Islet of Langerhans (tissue), 1 donor: ENCODE measurements at regions not wholly inside any gene's neighbourhood (a gene's known extent, or its start where the extent isn't known, plus 50 kb on each side); places are given as distances from the start of the nearest gene placed in this dataset.

ENCODE experiments used
- FAIRE-seq: peaks from one replicate; lab custom pipeline; 2011; peaks lifted over from hg19 to GRCh38; lab: Jason Lieb, UNC

GRCh38 chr20:51335329-51335841 lies 207.1 kb downstream of the NFATC2 start:
- FAIRE-seq, result no peak

DNA sequence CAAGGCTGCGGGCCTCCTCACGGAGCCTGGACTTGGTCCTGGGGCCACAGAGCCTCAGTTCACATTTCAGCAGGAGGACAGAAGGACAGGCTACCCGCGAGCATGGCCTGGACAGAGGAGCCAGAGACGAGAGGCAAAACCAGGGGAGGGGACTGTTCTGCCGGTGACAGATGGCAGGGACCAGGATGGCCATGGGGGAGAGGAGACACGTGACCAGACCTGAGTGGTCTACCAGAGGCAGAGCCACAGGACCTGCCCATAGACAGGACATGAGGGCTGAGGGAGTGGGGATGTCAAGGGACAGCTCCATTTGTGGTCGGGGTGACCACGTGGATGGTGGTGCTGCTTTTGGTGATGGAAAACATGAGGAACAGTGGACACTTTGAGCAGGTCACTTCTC lies 207.9 kb downstream of the NFATC2 start:
- FAIRE-seq, result no peak

- FAIRE-seq, result no peak
Measured at GRCh38 chr20:51333971-51334370, 208.5 kb downstream of the NFATC2 start.

DNA sequence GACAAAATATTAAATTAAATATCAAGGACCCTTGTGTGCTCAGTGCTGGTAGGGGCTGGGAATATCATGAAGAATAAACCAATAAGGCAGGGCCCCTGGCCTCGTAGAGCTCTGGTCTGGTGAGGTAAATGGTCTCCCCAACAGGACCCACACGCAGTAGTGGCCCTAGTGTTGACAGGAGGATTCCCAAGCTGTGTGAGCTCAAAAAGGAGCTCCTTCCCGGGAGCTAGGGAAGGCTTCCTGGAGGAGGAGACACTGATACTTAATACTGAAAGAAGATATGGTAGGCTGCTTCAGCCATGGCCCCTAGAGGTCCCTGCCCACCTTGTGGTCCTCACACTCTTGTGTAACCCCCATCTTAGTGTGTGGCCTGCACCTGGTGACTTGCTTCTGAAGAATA lies 209.1 kb downstream of the NFATC2 start:
- no peak for FAIRE-seq

- no peak for FAIRE-seq
Measured at GRCh38 chr20:51331481-51331880, 211.0 kb downstream of the NFATC2 start.

DNA sequence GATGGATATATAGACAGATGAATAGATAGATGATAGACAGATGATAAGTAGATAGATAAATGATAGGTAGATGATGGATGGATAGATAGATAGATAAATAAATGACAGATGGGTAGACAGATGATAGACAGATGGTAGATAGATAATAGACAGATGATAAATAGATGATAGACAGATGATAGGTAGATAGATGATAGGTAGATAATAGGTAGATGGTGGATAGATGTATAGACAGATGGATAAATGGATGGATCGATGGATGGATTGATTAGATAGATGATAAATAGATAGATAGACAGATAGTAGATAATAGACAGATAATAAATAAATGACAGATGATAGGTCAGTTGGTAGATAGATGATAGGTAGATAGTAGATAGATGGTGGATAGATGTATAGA lies 212.7 kb downstream of the NFATC2 start:
- FAIRE-seq, result no peak

GRCh38 chr20:51327251-51327841 lies 215.2 kb downstream of the NFATC2 start:
- FAIRE-seq, result no peak

DNA sequence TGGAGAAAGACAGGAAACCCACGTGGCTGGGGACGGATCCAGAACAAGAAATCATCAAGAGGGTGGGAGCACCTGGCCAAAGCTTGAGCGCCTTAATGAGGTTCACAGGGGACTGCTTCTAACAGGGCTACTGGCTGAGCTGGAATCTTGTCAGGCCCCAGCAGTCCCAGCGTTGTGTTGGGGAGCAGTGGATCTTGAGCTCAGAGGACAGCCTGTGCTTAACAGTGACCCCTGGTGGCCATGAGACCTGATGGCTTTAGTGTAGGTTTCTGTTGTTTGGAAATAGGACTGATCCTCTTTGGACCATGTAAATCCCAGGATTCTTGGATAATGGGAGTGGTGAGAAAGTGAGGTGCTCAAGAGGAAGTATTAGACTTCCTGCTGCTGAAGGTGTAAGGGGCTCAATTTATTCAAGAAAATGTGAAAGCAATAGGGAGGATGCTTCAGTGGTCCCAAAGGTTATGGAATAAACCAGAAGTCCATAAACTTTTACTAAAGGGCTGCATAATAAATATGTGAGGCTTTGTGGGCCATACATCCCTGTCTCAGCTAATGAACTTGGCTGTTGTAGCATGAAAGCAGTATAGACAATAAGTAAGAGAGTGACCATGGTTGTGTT lies 216.2 kb downstream of the NFATC2 start:
- FAIRE-seq, result no peak

- FAIRE-seq, result no peak
Measured at GRCh38 chr20:51322164-51322707, 220.3 kb downstream of the NFATC2 start.

- FAIRE-seq, result no peak
Measured at GRCh38 chr20:51321343-51322163, 221.0 kb downstream of the NFATC2 start.

DNA sequence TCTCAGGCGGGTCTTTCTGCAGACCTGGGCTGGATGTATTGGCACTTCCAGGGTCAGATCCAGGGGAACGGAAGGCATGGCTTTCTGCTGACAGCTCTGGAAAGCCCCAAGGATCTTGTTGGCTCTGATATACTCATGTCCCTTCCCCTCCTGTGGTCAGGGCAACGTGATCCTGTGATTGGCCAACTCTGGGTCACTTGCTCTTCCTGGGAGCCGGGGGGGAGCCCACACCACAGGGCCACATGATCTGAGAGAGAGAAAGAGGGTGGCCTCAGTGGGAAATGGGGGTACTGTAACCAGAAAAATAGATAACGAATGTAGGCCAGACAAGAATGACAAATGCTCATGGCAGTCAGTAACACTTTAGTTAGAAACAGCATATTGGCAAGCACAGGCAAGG lies 223.0 kb downstream of the NFATC2 start:
- no peak for FAIRE-seq

DNA sequence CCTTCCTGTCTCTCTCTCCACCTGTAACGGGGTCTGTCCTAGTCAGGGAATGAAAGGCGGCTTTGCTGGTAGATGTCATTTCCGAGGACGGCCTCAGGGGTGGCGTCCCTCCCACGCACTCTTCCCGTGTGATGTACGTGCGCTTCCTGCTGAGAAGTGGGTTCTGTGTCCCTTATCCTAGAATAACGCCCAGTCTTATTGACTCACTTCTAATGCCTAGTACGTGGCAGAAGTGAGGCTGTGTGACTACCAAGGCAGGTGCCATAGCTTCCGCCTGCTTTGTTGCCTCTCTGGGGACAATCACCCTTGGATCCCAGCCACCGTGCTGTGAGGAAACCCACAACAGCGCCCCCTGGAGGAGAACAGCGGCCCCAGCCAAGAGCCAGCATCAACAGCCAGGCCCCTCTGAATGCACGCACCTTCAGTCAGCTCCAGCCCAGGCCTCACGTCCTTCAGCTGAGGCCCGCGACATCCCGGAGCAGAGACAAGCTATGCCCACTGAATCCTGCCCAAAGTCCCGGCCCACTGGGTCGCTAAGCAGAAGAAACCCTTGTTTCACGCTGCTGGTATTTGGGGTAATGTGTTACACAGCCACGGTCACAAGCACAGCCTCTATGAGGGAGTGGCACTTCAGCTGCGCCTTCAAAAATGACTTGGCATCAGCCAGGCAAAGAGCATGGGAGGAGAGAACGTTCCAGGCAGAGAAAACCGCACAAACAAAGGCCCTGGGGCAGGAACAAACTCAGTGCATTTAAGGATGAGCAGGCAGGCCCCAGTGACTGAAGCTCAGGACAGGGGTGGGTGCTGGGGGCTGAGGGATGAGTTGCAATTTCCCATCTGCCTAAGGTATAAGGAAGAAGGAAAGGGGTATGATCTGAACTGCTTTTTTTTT lies 224.2 kb downstream of the NFATC2 start:
- FAIRE-seq, result no peak

GRCh38 chr20:51315390-51315789 lies 227.1 kb downstream of the NFATC2 start:
- no peak for FAIRE-seq

DNA sequence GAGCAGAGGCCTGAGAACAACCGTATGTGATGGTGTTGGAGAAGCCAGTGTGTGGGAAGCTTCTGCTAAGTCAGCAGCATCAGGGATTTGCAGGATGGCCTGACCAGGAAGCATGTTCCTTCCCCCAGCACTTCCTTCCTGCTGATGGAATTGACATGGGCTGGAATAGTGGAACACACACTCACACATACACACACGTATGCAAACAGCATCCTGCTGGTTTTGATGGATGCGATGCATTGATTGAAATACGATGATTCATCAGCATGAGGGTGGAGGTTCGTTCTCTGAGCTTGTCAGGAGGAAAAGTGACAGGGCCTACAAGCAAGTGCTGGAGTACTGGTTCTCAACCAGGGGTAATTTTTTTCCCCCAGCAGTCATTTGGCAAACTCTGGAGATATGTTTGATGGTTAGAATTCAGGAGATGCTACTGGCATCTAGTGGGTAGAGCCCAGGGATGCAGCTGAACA lies 229.1 kb downstream of the NFATC2 start:
- no peak for FAIRE-seq

GRCh38 chr20:51312480-51312783 lies 230.1 kb downstream of the NFATC2 start:
- no peak for FAIRE-seq

- FAIRE-seq, result no peak
Measured at GRCh38 chr20:51311636-51312479, 230.7 kb downstream of the NFATC2 start.

GRCh38 chr20:51310216-51310615 lies 232.3 kb downstream of the NFATC2 start:
- no peak for FAIRE-seq

DNA sequence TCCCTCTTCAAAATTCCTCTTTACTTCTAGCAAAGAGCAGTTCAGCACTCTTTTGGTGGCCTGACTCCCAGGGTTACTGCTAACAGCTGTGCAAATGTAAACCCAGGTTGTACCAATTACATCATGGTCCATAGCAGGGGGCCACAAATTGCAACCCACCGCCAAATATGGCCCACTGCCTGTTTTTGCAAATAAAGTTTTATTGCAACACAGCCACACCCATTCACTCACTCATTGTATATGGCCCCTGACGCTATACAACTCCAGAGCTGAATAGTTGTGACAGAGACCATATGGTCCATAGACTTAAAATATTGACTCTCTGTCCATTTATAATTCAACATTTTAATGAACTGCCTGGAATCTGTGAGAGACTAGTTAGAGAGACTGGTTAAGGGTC lies 233.4 kb downstream of the NFATC2 start:
- no peak for FAIRE-seq

DNA sequence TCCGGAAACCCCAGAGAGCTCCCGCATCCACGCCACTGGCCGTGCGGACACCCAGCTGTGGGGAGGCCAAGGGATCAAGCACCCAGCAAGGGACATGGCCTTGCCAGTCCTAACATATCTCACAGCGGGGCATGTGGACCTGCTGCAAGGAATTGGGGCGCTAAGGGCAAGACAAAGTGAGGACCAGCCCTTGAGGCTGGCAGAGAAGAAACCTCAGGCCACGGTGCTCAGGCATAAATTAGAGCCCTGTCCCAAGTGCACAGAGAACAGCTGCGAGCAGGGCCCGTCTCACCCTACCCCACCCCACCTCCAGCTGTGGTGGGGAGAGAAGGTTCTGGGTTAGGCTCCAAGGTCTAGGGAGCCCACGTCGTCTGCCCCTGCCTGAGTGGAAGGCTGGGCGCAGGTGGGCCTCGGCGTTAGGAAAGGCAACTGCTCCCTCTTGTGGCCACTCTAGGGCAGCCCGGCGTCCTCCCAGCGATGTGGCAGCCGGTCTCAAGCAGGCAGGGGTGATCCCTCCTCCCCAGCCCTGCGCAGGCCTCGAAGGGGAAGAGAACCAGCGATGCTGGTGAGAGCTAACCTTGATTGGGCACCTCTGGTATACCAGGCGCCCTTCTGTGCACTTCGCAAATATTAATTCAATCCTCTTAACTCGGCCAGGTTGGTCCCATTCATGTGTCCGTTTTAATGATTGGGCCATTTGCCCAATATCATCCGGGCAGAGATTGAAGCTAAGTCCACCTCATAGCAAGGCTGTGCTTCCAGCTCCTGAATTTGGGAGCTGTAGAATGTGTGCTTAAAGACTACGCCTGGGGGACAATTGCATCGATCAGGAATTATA lies 235.8 kb downstream of the NFATC2 start:
- FAIRE-seq, result no peak

GRCh38 chr20:51306081-51306480 lies 236.4 kb downstream of the NFATC2 start:
- FAIRE-seq, result no peak
